Calu3 (cell line): ENCODE measurements at regions not wholly inside any gene's neighbourhood (a gene's known extent, or its start where the extent isn't known, plus 50 kb on each side); places are given as distances from the start of the nearest gene placed in this dataset.

ENCODE experiments used
- BruUV-seq: library from RNA; stranded (reverse); fragments of 400-500 nt; replicated peaks from 2 replicates; lab custom pipeline; 2021; lab: Mats Ljungman, UMichigan
- CTCF ChIA-PET: fragments of 300-600 bp; sonication (Branson Sonifier 250); formaldehyde crosslinking; loops from one replicate; lab custom pipeline; 2022; ENCODE audit warnings: antibody characterized with exemption; lab: Charles Lee
- DNase-seq: peaks from one replicate; pipeline ENCODE4 v3.0.0; 2022
- H3K27ac Mint-ChIP-seq: one replicate; pipeline ENCODE4 v1.8.0; 2022; ENCODE audit warnings: mixed read lengths; ENCODE audit not compliant: unreplicated experiment
- H3K27me3 Mint-ChIP-seq: one replicate; pipeline ENCODE4 v1.8.0; 2022; ENCODE audit warnings: mixed read lengths; ENCODE audit not compliant: unreplicated experiment
- H3K36me3 Mint-ChIP-seq: one replicate; pipeline ENCODE4 v1.8.0; 2022; ENCODE audit warnings: mild to moderate bottlenecking, moderate library complexity, mixed read lengths; ENCODE audit not compliant: insufficient read depth, unreplicated experiment
- H3K4me1 Mint-ChIP-seq: one replicate; pipeline ENCODE4 v1.8.0; 2022; ENCODE audit warnings: mild to moderate bottlenecking, low read depth, mixed read lengths; ENCODE audit not compliant: unreplicated experiment
- H3K4me3 Mint-ChIP-seq: one replicate; pipeline ENCODE4 v1.8.0; 2022; ENCODE audit warnings: mild to moderate bottlenecking, low read depth, moderate library complexity, mixed read lengths; ENCODE audit not compliant: unreplicated experiment
- H3K9me3 Mint-ChIP-seq: one replicate; pipeline ENCODE4 v1.8.0; 2022; ENCODE audit warnings: low read depth, mixed read lengths; ENCODE audit not compliant: unreplicated experiment
- intact Hi-C: fragments of 100-400 bp; cut with micrococcal nuclease; formaldehyde crosslinking; loops from one replicate; pipeline ENCODE4 v1.10.0; 2022; ENCODE audit not compliant: unreplicated experiment
- TF ChIP-seq, protein P1 (sequence below): fragments of 200-600 bp; IDR thresholded peaks from one replicate; pipeline ENCODE4 v1.8.0; 2022; ENCODE audit warnings: antibody characterized with exemption; ENCODE audit not compliant: unreplicated experiment

GRCh38 chr7:25371972-25372371 lies 143.7 kb upstream of the NPVF start:
- intact Hi-C loops, result no loop called here
- H3K36me3 Mint-ChIP-seq, result no peaks in the 10 kb centered on the region
- TF ChIP-seq, protein P1, sequence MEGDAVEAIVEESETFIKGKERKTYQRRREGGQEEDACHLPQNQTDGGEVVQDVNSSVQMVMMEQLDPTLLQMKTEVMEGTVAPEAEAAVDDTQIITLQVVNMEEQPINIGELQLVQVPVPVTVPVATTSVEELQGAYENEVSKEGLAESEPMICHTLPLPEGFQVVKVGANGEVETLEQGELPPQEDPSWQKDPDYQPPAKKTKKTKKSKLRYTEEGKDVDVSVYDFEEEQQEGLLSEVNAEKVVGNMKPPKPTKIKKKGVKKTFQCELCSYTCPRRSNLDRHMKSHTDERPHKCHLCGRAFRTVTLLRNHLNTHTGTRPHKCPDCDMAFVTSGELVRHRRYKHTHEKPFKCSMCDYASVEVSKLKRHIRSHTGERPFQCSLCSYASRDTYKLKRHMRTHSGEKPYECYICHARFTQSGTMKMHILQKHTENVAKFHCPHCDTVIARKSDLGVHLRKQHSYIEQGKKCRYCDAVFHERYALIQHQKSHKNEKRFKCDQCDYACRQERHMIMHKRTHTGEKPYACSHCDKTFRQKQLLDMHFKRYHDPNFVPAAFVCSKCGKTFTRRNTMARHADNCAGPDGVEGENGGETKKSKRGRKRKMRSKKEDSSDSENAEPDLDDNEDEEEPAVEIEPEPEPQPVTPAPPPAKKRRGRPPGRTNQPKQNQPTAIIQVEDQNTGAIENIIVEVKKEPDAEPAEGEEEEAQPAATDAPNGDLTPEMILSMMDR, result no peak
- no peaks in the 10 kb centered on the region for H3K4me1 Mint-ChIP-seq
- DNase-seq, result no peak
- peaks cover 45% of the 10 kb centered on the region for H3K27me3 Mint-ChIP-seq
- no TSS peak for BruUV-seq
- H3K4me3 Mint-ChIP-seq, result no peak overlapping the region
- CTCF ChIA-PET, result no interaction called here
- peaks cover 9% of the 10 kb centered on the region for H3K9me3 Mint-ChIP-seq
- no peak overlapping the region for H3K27ac Mint-ChIP-seq

DNA sequence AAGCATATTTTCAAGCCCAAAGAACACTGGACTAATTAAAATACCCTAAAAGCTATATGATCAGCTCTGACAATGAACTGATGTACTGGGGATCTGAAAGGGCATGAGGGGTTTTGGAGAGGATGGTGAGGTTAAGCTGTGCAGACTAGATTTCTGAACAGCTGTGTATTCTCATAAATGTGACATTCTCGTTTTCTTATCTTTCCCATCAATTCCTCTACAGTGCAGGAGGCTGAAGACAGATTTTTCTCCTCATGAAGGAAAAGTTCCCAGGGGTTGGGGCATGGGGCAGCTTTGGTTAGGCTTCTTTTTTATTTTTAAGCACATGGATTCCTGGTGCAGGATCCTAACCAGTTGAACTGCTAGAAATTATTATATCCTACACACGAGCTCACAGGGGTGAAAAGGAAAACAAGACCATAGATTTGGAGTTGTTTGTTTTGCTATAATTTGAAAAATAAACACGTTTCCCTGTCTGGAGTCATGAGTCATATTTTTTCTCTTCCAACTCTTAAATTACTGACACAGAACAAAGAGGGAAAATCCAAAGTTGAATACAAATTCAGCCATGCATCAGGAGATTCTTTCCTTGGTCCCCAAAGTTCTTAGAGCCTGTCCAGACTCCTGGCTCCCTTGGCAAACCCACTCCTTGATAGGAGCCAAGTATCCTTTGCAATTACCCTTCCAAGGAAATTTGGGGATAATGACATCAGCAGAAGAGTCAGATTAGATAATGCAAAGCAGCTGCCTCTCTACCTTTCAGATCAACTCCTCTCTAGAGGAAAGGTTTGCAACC lies 147.7 kb upstream of the NPVF start:
- H3K27ac Mint-ChIP-seq, result no peak overlapping the region
- intact Hi-C loops, result no loop called here
- DNase-seq, result no peak
- H3K4me3 Mint-ChIP-seq, result no peak overlapping the region
- CTCF ChIA-PET, result no interaction called here
- TF ChIP-seq, protein P1, result no peak
- BruUV-seq, result no TSS peak
- no peaks in the 10 kb centered on the region for H3K36me3 Mint-ChIP-seq
- H3K27me3 Mint-ChIP-seq, result peaks cover 35% of the 10 kb centered on the region
- H3K4me1 Mint-ChIP-seq, result no peaks in the 10 kb centered on the region
- peaks cover 9% of the 10 kb centered on the region for H3K9me3 Mint-ChIP-seq

DNA sequence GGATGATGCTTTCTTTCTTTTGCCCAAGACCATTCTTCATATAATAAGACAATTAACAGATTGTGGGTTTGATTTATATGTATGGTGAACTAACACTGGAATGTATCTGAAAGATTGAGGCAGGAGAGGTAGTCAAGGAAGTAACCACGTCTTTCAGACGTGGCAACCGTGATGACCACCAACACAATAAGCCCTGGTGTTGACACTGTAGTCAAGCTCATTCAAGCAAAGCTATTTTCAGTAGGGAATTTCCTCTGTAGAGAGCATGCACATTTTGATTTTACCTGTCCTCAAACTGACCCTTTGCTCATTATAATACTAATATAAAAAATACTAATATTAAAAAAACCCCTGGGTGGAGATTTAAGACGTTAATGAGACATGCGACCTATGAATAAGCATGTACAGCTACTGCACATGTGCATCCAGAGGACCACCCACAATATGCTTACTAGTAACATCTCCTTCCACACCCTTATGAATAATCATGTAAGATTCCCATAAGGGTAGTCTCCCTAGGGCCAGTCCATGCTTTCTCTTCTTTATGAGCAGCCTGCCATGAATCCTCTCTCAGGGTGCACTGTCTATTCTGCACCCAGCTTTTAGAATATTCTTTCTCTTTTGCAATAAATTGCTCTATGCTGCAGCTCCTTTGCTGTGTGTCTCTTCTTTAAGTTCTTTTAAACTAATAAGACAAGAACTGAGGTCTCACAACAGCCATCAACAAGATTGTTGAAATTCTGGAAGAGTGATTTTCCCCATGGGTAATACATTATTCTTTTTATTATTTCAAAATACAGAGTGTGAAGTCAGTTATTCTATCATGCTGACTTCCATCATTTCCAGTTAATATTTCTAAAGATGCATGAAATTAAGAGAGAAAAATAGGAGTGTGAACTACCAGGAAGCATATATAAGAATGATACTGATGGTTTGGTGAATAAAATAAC lies 151.3 kb upstream of the NPVF start:
- intact Hi-C loops, result loop anchor here (10.0 kb wide), 1 partner anchor 215 kb away; no protein-coding TSS in a partner anchor
- TF ChIP-seq, protein P1, result no peak
- no TSS peak for BruUV-seq
- Mint-ChIP-seq H3K27ac (no peak overlapping the region), H3K36me3 (no peaks in the 10 kb centered on the region), H3K27me3 (peaks cover 64% of the 10 kb centered on the region), H3K4me3 (no peak overlapping the region), H3K4me1 (no peaks in the 10 kb centered on the region), H3K9me3 (no peaks in the 10 kb centered on the region)
- CTCF ChIA-PET, result no interaction called here
- no peak for DNase-seq

DNA sequence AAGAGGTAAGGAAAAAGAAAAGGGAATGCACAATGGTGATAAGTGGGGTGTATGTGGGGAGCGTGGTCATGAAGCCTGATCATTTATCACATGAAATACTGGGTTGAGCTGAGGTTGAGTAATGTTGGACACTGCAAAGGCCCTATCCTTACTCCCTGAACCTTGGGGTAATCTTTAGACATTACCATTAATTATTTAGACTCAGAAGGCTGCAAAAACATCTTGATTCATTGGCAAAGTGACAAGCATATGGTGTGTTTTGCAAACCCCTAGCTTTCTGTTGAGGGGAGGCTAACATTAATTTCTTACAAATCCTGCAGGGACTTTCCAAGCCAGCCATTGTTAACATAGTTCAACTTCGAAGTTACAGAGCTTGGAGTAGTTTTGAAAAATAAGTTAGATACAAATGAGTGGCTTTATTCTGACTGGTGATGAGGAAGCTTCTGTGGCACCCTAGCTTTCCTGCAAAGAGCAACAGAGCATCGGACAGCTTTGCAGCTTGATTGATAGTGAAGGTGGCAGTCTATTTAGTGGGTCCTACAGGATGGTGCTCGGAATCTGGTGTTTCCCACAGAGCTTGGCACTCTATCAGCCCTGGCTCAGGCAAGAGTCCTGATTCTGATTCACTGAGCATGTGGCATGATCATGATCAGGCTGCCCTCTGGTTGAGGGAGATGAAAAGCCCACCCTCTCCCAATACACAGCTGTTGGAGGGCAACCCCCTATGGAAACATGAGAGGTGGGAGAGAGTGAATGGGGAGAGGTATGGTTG lies 153.7 kb upstream of the NPVF start:
- intact Hi-C loops, result loop anchor here (10.0 kb wide), 1 partner anchor 217 kb away; no protein-coding TSS in a partner anchor
- TF ChIP-seq, protein P1, result no peak
- Mint-ChIP-seq H3K9me3 (no peaks in the 10 kb centered on the region), H3K27me3 (peaks cover 68% of the 10 kb centered on the region), H3K36me3 (no peaks in the 10 kb centered on the region), H3K4me3 (no peak overlapping the region), H3K27ac (no peak overlapping the region), H3K4me1 (no peaks in the 10 kb centered on the region)
- CTCF ChIA-PET, result interaction anchor here (0.7 to 1.1 kb wide), 2 partner anchors 109 to 121 kb away, joined by 3 to 4 read pairs; no protein-coding TSS in a partner anchor
- DNase-seq, result no peak
- no TSS peak for BruUV-seq
